ENCODE measurements at regions not wholly inside any gene's neighbourhood (a gene's known extent, or its start where the extent isn't known, plus 50 kb on each side); places are given as distances from the start of the nearest gene placed in this dataset.
"Not testable (repeated sequence)": the region's sequence is repeated elsewhere in the genome, so short reads cannot be mapped to it uniquely, and the experiment has no call there.

DNA sequence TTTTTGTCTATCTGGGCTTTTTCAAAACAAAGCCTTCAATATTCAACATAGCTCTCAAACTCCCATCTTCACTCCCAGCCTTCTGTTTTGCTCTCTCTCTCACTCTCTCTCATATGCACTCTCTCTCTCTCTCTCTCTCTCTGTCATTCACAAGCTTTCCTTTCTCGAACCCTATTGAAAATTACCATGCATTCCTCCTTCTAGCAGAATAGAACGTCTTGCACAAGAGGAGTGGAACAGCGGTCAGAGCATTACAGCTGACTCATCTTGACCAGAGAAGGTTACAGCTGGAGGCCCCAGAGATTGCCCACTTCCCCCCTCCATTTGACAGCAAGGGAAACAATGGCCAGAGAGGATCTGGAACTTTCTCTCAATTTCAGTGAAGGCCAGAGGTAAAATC lies 51.0 kb upstream of the LIFR start:
- DNase-seq, result no peak

DNA sequence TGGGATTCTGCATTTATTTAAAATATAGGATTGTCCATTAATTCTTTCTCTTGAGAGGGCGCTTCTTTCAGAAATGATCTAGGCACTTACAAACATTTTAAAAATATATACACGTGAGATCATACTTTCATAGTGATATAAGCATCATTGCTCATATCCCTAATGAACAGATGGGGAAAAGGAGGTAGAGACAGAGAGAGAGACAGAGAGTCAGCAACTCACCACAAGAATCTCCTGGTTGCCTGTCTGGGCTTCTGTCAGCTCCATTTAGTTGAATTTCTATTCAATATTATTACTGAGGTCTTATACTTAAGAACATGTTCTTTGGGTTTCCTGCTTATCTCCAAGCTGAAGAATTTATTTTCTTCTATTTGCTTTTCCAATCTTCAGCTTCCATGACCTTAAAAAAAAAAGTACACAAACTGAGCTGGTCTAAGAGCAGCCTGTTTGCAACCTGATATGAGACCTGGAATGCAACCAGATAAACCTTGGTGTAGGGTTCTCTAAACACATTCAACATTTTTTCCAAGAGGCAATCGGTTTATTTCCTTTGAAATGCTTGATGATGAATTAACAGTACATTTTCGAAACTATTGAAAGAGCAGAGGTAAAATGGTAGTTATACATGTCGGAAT lies 51.6 kb upstream of the LIFR start:
- DNase-seq, result no peak

DNA sequence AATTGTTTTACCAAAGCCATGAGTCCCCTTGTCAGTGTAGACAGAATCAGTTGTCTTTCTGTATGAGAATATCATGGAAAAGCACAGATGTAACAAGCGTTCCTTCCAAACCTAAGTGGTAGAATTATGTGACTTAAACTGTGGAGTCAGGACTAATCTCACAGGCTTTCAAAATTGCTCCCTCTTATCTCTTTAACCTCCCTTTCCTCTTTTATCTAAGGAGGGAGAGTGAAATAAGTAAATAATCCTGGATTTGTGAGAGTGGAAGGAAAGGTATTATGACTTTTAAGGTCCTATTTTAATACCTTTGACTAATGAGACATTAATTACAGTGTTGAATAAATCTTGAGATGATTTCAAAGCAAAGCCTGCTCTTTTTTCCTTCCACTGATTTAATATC lies 52.4 kb upstream of the LIFR start:
- DNase-seq, result no peak

DNA sequence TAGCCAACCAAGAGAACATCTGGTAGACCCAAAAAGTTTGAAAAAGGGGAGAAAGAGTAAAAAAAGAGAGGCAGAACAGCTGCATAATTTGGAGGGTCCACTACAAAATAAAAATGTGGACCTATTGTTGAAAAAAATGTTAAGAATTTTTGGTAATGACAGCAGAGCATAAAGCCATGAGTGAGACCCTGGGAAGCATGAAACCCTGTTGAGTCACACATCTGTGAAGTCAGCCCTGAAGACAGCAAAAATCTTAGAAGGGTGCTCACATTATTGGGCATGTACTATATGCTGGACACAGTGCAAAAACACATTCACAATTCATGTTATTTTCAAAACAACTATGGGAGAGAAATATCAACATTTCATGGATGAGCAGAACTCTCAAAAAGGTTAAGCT lies 56.4 kb upstream of the LIFR start:
- no peak for DNase-seq

DNA sequence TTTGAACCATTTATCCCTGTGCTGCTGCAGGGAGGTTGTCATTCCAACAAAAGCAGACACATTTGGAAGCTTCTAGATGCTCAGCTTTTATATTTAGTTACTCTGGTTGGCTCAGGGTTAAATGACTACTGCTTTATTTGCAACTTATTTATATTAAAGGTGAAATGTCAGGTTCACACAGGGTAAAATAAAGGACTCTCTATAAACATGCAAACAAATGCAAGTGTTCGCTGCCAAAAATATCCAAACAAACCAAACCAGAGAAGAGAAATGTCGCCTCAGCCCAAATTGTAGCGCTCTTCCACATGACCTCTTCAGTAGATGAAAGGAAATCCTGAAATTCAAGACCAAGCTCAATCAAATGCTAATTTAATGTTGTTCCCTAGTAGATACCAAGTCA lies 57.0 kb upstream of the LIFR start:
- DNase-seq, result no peak

DNA sequence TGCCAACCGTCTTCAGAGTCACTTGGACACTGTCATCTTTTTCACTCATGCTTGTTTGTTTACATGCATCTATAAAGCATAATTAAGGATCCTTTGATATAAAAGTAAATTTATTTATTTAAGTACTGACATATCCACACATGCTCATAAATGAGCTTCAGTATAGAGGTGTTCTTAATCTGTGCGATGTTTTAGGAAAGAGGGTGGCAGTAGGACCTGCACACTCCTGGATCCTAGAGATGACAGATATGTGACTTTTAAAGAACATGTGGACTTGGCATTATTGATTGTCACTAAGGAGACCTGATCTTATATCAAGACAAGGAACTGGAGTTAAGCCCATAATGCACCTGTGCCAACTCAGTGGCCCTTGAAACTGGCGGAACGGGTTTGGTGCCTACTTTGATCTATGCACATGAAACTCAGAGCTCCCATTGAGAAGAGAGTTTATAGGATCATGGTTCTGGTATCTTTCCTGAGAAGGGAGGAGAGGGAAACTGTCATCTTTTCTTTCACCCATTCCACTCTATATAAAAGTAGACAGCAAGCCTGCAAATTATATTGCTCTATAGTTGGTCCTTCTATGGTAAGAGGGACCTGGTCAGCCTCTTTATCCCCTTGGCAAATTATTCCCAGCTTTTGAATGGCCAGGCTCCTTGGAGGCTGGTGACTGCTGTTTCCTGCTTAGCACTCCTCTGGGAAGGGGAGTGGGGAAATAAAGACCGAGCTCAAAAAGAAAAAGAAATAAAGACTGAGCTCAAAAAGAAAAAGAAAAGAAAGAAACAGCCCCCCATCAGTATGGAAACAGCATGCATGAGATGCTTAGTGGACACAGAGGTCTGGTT lies 57.8 kb upstream of the LIFR start:
- DNase-seq, result no peak

DNA sequence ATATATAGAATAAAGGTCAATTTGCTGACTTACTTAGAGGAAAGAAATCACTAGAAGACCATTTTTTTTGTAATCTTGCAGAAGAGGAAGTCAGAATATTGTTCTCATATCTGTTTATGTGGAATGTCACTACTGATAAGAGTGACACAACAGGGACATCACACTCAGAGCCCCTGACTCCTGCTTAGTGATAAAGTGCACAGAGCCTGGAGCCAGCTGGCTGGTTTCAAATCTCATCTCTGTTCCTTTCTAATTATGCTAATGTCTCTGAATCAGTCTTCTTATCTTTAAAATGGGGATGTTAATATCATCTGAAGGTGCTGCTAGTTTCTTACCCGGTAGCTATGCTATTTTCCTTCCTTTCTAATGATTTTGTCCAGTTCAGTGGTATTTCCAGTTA lies 58.6 kb upstream of the LIFR start:
- no peak for DNase-seq

DNA sequence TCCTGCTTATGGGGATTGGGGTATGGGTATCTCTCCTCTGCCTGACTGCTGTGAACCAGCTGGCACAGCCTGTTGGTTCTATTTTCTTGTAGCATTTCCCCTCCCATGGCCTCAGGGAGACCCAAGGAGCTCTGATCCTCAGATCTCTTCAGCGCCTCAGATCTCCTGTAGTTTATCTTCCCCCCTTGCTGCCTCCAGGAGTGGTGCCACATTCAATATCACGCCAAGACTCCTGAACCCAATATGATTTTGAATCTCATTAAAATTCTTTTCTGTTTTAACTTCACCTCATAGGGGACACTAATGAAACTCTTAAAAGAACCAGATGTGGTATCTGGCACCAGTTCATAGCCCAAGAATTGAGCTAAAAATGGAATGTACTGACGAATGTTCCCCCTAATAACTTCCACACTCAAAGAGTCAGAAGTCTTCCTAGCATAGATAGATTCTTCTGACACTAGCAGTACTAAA lies 59.6 kb upstream of the LIFR start:
- no peak for DNase-seq

DNA sequence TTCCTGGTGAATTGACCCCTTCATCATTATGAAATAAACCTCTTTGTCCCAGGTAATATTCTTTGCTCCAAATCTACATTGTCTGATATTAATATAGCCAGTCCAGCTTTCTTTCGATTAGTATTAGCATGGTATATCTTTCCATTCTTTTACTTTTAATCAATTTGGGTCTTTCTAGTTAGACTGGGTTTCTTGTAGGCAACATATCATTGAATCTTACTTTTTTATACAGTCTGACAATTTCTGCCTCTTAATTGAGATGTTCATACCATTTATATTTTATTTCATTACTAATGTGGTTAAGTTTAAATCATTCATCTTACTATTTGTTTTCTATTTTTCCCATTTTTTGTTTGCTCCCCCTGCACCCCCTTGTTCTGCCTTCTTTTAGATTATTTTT lies 61.7 kb upstream of the LIFR start:
- DNase-seq, result no peak

DNA sequence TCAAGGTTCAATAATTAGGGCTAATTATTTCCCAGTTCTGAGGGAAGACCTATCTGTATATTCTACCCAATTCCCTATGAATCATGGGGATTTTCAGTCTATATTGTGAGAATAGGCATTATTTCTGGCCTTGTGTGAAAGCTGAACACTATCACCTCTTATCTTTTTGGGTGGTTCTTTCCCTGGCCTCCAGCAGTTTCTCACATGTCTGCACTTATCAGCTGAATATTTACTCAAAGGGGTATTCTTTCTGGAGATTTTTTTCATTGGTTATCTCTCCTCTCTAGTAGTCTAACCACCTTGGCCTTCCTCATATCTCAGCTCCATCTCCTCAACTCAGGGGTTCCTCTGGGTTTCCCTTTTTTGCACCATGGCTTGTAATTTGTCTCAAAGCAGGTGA lies 64.9 kb upstream of the LIFR start:
- no peak for DNase-seq

DNA sequence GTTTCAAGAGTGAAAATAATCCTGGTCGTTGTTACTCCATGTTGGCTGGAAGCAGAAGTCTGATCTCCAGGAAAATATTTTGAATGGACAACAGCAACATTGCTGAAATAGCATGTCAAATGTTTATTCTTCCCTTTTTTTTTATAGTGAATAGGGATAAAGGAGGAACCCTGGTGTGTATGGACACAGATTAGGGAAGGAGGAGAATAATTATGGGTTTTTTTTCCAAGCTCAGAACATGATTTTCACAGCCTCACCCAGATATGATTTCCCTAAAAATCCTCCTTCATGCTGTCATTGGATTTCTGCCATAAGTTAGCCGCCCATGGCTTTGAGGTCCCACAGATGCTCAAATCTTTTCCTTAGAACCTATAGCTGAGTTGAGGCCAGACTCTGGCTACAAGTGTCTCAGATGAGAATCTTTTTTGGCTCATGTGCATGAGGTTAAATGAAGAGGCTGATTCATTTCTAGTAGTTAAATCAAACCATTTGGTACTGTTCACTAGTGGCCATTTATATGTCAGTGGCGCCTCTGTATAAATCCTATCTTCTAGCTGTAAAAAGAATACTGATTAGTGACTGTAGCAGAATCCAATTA lies 65.5 kb upstream of the LIFR start:
- no peak for DNase-seq

DNA sequence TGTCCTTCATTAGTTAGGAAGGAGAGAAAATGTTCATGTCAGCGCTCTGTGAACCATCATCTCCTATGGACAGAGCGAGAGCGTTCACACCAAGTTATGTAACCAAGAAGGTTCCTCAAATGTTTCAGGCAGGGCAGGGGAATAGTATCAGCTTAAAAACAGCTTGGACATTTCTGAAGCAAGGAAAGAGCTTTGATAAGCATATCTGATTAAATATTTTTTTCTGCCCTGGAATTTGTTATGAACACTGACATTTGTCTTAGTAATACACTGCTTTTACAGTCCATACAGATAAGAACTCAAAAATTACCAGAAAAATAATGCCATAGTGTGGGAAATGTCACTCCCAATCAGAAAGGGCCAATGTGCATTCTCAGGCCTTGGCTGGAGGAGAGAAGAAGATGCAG lies 66.3 kb upstream of the LIFR start:
- no peak for DNase-seq

DNA sequence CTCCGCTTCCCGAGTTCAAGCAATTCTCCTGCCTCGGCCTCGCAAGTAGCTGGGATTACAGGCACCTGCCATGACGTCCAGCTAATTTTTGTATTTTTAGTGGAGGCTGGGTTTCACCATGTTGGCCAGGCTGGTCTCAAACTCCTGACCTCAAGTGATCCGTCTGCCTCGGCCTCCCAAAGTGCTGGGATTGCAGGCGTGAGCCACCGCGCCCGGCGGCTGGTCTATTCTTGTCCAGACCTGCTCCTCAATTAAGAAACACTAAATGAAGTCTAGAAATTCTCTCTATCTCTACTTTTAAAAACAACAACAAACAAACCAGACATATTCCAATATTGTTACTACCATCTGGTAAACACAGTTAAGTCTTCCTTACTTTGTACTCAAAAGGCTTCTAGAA lies 68.1 kb upstream of the LIFR start:
- DNase-seq, result not testable (repeated sequence)

DNA sequence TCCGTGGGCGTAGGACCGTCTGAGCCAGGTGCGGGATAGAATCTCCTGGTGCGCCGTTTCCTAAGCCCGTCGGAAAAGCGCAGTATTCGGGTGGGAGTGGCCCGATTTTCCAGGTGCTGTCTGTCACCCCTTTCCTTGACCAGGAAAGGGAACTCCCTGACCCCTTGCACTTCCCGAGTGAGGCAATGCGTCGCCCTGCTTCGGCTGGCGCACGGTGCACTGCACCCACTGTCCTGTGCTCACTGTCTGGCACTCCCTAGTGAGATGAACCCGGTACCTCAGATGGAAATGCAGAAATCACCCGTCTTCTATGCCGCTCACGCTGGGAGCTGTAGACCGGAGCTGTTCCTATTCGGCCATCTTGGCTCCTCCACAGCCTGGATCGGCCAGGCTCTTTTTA lies 74.9 kb upstream of the LIFR start:
- not testable (repeated sequence) for DNase-seq

DNA sequence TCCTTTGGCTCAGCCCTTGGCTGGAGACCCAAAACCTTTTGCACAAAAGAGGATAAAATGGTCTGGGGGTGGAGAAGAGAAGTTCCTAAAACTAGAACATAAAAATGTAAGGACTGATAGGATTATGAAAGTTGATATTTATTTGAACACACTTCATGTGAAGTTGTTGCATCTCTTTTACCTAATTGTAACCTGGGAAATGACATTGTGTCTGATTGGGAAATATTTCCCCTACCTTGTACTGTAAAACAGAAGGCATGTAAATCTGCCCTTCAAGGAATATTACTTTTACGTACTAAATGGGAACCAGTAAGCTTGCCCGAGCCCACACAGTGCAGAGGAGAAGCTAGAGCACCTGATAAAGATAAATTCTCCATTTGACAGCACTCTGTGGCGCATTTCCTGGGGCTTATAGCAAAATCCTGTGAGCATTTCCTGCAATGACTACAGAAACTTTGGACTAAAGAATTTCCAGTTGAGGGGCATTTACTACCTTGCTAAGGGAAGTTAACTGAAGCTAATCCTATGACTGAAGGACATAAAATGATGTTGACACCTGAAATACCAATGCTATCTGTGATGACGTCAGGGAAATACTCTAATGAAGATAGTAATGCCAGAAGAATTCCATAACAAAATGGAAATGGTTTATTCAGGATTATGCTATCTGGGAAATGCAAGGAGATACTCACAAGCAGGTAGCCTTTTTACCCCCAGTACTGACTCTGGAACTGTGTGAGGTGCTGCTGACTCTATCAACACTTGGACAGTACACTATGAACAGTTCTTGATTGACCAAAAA lies 78.3 kb upstream of the LIFR start:
- DNase-seq, result no peak

DNA sequence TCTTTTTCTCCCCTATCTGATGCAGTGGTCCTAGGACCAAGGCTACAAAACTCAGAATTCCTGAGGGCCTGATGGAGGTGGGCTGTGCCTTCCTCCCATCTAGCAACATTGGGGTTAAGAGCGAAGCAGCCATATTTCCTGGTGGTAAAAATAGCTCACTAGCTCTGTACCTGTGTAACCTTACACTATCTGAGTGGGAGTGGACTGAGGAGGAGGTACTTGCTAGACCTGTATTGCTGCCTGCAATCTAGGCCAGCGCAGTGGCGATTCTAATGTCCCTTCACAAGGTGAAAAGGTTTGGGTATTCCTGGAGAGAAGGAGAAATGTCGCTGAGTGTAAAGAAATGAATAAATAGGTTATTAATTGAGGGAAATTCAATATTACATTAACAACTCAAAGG lies 80.2 kb upstream of the LIFR start:
- no peak for DNase-seq

DNA sequence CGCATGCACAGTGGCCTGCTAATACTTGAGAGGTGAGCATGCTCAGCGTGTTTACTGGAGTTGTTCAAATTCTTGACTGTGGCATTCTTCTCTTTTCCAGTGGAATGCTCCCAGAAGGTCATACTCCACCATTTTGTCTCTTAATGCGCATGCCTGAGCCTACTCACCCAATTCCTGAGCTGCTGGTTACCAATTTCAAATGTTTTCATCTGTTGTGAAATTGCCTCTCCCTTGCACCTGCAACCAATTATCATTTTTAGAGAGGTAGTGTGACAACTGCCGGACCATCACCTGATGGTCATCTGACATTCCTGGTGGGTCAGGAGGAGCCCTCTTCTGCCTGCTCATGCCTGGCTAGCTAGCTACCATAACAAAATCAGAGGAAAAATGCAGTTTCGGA lies 82.2 kb upstream of the LIFR start:
- no peak for DNase-seq

DNA sequence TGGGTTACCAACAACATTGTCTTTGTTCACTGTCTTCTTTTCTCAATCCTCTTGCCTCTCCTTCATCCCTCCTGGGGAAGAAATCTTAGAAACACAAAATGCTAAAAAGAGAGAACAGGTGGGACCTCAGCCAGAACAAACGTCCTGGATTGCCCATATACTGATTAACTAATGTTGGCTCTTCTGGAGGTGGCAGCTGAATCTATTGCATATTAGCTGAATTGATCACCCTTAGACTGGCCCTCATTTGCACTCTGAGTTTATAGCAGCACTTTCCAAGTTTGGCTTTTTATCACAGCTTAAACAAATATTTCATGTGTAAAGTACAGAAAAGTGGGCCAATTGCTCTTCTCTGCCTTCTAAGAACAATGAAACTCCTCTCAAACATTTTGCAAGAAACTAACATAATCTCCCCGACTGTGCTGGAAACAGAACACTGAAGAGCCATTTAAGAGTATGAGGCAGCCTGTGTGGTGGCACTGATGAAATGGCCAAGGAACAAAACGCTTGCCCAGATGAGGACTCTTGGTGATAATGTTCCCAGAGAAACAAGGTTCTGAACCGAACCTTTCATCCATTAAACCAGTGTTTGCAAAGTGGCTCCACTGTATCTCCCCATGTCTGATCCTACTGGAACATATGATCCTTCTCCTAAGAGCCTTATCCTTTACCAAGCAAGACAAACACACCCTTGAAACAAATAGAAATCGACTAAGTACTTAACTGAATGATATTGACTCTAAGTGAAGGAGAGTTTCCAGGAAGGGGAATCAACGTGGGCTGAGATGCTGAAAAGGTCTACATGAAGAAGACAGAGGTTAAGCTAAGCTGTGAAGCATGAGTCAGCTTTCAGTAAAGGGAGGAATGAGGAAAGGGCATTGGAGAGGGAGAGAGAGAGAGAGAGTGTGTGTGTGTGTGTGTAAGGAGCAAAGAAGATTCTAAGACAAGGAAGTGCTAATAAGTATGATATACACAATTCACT lies 83.2 kb upstream of the LIFR start:
- DNase-seq, result no peak

DNA sequence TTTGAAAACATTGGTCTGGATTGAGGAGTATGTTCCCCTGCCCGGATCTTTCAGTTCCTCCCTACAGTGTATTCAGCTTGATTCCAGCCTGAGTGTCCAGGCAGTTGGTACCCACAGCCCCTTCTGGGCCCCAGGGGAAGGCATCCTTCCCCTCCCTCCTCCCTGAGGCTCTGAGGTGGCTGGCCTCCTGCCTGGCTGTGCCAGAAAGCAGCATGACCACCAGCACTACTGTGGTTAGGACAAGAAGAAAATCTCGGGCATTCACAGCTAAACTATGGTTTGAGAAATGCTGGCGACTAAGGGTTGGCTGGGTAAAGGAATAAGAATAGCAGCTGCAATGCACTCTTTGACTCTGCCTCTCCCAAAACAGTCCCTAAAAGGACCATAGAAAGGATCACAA lies 84.6 kb upstream of the LIFR start:
- DNase-seq, result no peak

DNA sequence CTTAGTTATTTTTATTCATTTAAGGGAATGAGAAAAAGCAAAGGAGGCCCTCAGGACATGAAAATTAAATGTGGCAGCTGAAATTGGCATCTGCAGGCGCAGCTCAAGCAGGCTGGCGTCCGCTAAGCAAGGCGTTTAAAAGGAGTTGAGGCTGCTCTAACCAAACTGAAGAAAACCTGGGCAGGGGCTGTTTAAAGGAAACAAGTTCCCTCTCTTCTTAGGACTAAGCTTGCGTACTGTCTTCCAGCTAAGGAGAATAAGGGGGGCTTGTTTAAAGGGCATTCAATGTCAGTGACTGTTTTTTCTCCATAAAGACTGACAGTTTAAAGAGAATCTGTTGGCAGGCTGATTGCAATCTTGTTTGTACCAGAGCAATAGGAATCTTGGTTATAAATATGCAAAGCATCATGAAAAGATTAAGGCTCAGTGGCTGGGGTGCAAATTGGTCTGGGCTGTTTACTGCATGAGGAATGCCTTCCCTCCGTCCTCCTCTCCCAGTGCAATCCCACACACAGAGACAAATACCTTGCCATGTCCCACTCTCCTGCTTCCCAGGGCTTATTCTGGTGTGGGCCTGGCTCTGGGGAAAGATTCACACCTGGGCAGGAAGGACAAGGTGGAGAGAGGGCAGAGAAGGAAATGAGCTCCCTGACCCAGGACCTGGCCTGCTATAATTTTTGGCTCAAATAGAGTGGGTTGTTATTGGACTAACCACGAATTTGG lies 85.9 kb upstream of the LIFR start:
- no peak for DNase-seq

DNA sequence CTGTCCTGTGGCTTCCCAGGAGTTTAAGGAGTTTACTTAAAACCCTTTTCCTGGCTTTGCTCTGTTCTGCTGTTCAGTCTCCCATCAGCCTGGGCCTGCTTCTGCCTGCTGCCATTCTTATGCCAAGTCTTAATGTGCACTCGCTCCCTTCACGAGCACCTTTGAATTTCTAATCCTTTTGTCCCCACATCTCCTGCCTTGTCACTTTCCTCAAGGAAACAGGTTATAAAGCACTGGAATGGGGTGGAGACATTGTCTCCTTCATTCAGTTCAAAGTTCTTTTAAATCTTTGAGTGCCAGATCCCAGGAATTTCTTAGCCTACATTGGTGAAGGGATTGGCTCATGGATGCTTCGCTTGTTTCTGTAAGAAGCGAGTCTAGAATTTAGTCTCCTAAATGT lies 87.2 kb upstream of the LIFR start:
- no peak for DNase-seq

DNA sequence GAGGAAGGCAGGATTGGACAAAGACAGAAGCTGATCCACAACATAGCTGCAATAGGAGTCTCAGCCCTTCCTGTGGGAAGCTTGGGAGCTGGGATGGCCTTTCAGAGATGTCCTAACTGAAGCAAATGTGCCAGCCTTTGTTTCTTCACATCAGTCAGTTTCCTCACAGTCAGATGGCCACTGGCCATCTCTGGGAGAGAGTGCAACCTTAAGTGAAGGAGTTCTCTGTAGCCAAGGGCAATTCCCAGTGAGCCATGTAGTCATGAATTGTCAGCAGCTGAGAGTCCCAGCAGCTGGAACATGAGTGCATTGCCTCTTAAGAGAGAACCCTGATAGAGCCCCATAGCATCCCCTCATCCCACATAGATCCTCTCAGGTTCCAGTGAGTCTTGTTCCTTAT lies 89.1 kb upstream of the LIFR start:
- DNase-seq, result no peak

Measured in activated CD4-positive, alpha-beta T cell treated with anti-CD3 and anti-CD28 coated beads, Interleukin-2, amount 50 U/mL, for 16 hours (primary cell).